Lower lobe of right lung (tissue), 2 donors: ENCODE measurements at regions not wholly inside any gene's neighbourhood (a gene's known extent, or its start where the extent isn't known, plus 50 kb on each side); places are given as distances from the start of the nearest gene placed in this dataset.

Source experiments
- ATAC-seq, 2 donors: fragments of 200-7000 bp; cut with Tn5 transposase; one replicate each; pipeline ENCODE4 v1.9.1; 2020 to 2022; ENCODE audit warnings: mild to moderate bottlenecking in 2 of 2, moderate library complexity in 2 of 2
- DNase-seq: peaks from one replicate; pipeline ENCODE4 v3.0.0-alpha.2; 2020
- H3K27ac ChIP-seq: fragments of 200-600 bp; one replicate; pipeline ENCODE4 v1.8.0; 2022
- H3K27me3 ChIP-seq: fragments of 200-600 bp; one replicate; pipeline ENCODE4 v1.8.0; 2022; ENCODE audit warnings: low read depth
- H3K36me3 ChIP-seq: fragments of 200-600 bp; one replicate; pipeline ENCODE4 v1.8.0; 2022; ENCODE audit warnings: mild to moderate bottlenecking
- H3K4me1 ChIP-seq: fragments of 200-600 bp; one replicate; pipeline ENCODE4 v1.8.0; 2022
- H3K4me3 ChIP-seq: fragments of 200-600 bp; one replicate; pipeline ENCODE4 v1.8.0; 2022; ENCODE audit warnings: mild to moderate bottlenecking
- H3K9me3 ChIP-seq: fragments of 200-600 bp; one replicate; pipeline ENCODE4 v1.8.0; 2022
- CTCF ChIP-seq: fragments of 200-600 bp; IDR thresholded peaks from one replicate; pipeline ENCODE4 v1.8.0; 2022; ENCODE audit warnings: antibody characterized with exemption, mild to moderate bottlenecking
- intact Hi-C: fragments of 100-400 bp; cut with DNase I; formaldehyde crosslinking; loops from one replicate; pipeline ENCODE4 v1.11.0; 2022
- donor health status: DM: no; HTN: yes; CAD: no; lungs with severe emphysema.

GRCh38 chr4:177107288-177107921 is 202.3 kb upstream of the NEIL3 start:
- Histone ChIP-seq H3K4me1 (no peaks in the 10 kb centered on the region), H3K4me3 (no peak overlapping the region), H3K27ac (no peak overlapping the region), H3K9me3 (peaks cover 4% of the 10 kb centered on the region), H3K27me3 (no peaks in the 10 kb centered on the region), H3K36me3 (no peaks in the 10 kb centered on the region)
- DNase-seq (no peak), ATAC-seq (no peak)
- intact Hi-C loops: no loop called here
- TF ChIP-seq CTCF: no peak

GRCh38 chr4:177108708-177109107 is 201.0 kb upstream of the NEIL3 start:
- intact Hi-C loops: no loop called here
- Histone ChIP-seq H3K4me3 (no peak overlapping the region), H3K27me3 (no peaks in the 10 kb centered on the region), H3K36me3 (no peaks in the 10 kb centered on the region), H3K9me3 (peaks cover 5% of the 10 kb centered on the region), H3K27ac (no peak overlapping the region), H3K4me1 (no peaks in the 10 kb centered on the region)
- peak; percentile 9 for TF ChIP-seq CTCF
- DNase-seq (no peak), ATAC-seq (no peak)

- ATAC-seq: no peak
- intact Hi-C loops: no loop called here
- no peak for DNase-seq
These were observed 199.9 kb upstream of the NEIL3 start for GRCh38 chr4:177109769-177110168.

GRCh38 chr4:177116161-177116560 is 193.5 kb upstream of the NEIL3 start:
- peaks cover 5% of the 10 kb centered on the region for H3K9me3 ChIP-seq
- no peak for TF ChIP-seq CTCF

More at GRCh38 chr4:177109769-177110168, 199.9 kb upstream of the NEIL3 start:
- H3K27ac ChIP-seq: no peak overlapping the region
- H3K27me3 ChIP-seq: no peaks in the 10 kb centered on the region
- TF ChIP-seq CTCF: no peak
- no peak overlapping the region for H3K4me3 ChIP-seq
- no peaks in the 10 kb centered on the region for H3K4me1 ChIP-seq
- peaks cover 5% of the 10 kb centered on the region for H3K9me3 ChIP-seq
- no peaks in the 10 kb centered on the region for H3K36me3 ChIP-seq

DNA sequence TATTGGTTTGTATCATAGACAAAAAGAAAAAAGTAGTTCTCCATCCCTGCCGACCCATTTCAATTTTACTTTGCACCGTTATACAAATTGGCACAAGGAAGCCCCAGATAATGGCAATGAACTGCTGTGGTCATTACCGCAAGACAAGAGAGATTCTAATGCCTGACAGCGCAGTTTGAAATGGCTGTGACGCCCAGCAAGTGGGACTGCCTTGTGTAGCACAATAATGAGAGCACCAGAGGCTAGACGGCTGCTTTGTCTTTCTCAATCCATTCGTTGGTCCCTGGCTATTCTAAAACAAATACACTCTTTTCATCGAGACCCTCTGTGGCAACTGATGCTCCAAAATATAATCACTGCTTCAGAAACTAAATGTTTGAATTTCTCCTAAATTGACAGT is 192.4 kb upstream of the NEIL3 start:
- no peaks in the 10 kb centered on the region for H3K36me3 ChIP-seq
- H3K4me1 ChIP-seq: no peaks in the 10 kb centered on the region
- peaks cover 3% of the 10 kb centered on the region for H3K9me3 ChIP-seq
- no peak overlapping the region for H3K27ac ChIP-seq
- no peaks in the 10 kb centered on the region for H3K27me3 ChIP-seq
- TF ChIP-seq CTCF: no peak
- no peak for DNase-seq
- no peak overlapping the region for H3K4me3 ChIP-seq
- intact Hi-C loops: no loop called here
- ATAC-seq: no peak

More at GRCh38 chr4:177116161-177116560, 193.5 kb upstream of the NEIL3 start:
- Histone ChIP-seq H3K27me3 (no peaks in the 10 kb centered on the region), H3K4me1 (no peaks in the 10 kb centered on the region), H3K27ac (no peak overlapping the region), H3K36me3 (no peaks in the 10 kb centered on the region), H3K4me3 (no peak overlapping the region)
- ATAC-seq (no peak), DNase-seq (no peak)
- intact Hi-C loops: no loop called here
